ACHN (cell line): ENCODE measurements at regions not wholly inside any gene's neighbourhood (a gene's known extent, or its start where the extent isn't known, plus 50 kb on each side); places are given as distances from the start of the nearest gene placed in this dataset.
"Not testable (repeated sequence)": the region's sequence is repeated elsewhere in the genome, so short reads cannot be mapped to it uniquely, and the experiment has no call there.

ENCODE experiments used
- DNase-seq: peaks from one replicate; pipeline ENCODE4 v3.0.0-alpha.2; 2015
- in situ Hi-C: cut with HindIII; loops from 2 replicates; pipeline ENCODE4 v1.10.0; 2017; ENCODE audit warnings: low sequenced_read_pairs, low pct_ligation_motif_present, low pct_unique_long_range_greater_than_20kb

DNA sequence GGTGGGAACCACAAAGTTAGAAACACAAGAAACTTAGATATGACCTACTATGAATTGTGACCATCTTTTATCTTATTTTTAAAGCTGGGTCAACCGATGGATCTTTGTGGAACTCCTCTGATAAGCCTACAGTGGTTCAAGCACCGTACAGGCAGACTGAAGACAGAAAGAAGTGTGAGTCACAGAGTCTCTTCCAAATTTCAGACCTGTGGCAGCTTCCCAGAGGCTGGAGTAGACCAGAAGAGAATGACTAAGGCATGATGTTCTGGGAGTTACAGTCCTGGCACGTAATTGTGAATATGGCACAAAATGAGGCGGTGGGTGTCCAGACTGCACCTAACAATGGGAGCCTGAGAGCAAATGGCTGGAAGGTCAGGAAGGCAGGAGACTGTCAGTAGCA is 70.0 kb downstream of the LMO4 start:
- DNase-seq: no peak
- in situ Hi-C loops: no loop called here

DNA sequence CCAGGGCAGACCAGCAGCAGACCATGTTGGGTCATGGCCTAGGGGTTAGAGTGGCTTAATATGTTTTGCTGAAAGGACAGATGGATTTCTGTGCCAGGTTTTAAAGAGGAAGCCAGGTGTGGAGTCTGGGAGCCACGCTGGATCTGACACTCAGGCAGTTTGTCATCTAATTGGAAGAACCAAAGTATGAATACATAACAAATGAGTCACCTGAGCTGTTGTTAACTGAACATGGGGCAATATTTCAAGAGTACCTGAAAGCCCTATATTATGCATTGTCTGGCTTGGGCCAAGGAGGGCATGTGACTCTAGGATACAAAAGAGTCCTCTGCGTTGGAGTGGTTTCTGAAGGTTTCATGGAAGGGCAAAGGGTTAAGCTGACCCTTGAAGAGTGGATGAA is 70.6 kb downstream of the LMO4 start:
- in situ Hi-C loops: no loop called here
- no peak for DNase-seq

DNA sequence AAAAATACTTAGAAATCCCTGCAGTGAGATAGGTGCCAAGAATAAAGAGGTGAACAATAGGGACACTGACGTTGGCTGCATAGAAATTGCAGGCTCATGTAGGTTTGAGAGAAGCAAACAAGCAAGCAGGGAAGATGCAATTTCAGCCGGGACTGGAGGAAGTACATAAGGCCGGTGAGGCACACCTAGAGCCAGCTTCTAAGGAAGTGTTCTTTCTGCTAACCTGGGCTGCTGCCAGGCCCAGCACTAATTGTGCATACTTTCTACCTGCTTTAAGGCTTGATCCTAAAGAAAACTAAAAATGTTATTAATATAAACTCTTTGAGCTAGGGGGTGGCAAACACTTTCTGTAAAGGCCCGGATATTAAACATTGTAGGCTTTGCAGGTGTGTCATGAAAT is 71.0 kb downstream of the LMO4 start:
- in situ Hi-C loops: no loop called here
- no peak for DNase-seq

GRCh38 chr1:87400813-87401212 is 72.1 kb downstream of the LMO4 start:
- in situ Hi-C loops: no loop called here
- DNase-seq: no peak

- in situ Hi-C loops: no loop called here
Measured at GRCh38 chr1:87402241-87403002, 73.7 kb downstream of the LMO4 start.

GRCh38 chr1:87403061-87403820 is 74.6 kb downstream of the LMO4 start:
- DNase-seq: no peak
- in situ Hi-C loops: no loop called here

More at GRCh38 chr1:87402241-87403002, 73.7 kb downstream of the LMO4 start:
- no peak for DNase-seq

DNA sequence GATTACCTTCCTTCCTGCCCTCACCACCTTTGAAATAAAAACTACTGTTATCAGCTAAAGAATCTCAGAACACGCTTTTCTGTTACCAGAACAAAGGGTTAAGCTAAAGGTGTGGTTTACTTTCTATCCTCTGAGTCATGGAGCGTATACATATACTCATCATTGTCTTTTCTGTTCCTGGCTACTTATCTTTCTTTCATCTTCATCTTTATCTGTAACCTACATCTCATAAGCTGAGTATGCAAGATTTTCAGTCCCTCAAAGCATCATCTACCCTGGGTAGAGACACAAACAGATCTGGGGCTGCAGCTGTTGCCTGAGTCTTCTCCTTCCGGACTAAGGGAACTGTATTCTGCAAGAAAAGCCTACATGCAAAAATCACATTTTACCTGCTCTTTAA is 75.6 kb downstream of the LMO4 start:
- in situ Hi-C loops: no loop called here
- no peak for DNase-seq

DNA sequence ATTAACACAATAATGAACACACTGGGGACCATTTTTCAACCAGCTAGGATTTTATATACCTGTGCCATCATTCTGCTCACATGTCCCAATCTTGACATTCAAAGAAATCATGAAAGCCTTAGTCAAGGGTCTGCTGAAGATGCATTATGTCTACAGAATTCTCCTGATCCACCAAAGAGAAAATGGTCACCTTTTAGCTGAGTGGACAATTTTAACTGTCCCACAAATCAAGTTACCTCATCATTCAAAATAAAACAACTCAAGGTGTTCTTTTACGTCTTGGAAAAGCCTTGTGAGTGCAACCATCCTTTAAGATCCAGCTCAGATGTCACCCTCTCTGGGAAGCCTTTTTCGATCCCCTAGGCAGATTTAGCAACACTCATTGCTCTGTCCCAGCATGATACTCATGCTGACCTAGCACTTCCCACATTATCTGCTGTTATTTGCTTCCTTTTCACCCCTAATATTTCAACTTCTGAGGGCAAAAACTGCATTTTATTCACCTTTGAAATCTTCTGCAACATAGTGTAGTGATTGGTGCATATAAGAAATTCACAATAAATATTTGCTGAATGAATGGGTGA is 80.1 kb downstream of the LMO4 start:
- no peak for DNase-seq
- in situ Hi-C loops: no loop called here

DNA sequence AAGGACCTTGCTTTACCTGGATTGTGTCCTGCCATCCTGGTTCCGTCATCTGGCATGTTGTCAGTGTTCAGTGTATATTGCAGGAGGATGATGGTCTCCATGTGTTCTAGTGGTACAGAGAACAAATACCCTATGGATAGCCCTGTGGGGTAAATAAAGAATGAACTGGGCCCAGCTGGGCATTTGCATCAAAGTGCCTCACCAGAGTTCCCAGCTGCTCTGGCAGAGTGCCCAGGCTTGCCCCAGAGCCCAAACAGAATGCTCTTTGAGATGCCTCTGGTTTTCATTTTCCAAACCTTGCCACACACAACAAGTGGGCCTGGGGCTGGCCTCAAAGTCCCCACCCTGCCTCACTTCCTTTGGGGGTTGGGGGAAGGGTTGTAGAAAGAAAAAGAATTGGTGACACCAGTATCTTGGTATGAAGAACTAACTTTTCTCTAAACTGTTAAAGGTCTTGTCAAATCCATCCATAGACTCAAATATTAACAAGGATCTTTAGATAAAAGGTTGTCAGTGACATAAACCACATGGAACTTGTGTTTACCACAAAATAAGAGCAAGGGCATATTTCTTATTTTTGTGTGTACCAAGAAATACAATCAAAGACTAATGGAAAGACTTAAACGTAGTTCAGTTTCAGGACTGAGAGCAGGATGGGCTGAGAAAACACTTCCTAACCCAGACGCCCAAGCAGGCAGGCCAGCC is 82.2 kb downstream of the LMO4 start:
- no peak for DNase-seq
- in situ Hi-C loops: no loop called here

DNA sequence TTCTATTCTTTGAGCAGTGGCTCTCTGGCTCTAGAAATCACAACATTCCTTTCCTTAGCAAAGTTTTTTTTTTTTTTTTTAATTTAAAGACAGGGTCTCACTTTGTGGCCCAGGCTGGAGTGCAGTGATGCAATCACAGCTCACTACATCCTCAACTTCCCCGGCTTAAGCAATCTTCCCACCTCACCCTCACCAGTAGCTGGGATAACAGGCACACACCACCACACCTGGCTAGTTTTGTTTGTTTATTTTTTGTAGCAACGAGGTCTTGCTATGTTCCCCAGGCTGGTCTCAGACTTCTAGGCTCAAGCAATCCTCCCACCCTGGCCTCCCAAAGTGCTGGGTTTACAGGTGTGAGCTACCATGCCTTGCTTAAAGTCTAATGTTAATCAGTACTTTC is 85.2 kb downstream of the LMO4 start:
- in situ Hi-C loops, DNase-seq: not testable (repeated sequence)

GRCh38 chr1:87418048-87418447 is 89.4 kb downstream of the LMO4 start:
- no peak for DNase-seq
- in situ Hi-C loops: no loop called here

DNA sequence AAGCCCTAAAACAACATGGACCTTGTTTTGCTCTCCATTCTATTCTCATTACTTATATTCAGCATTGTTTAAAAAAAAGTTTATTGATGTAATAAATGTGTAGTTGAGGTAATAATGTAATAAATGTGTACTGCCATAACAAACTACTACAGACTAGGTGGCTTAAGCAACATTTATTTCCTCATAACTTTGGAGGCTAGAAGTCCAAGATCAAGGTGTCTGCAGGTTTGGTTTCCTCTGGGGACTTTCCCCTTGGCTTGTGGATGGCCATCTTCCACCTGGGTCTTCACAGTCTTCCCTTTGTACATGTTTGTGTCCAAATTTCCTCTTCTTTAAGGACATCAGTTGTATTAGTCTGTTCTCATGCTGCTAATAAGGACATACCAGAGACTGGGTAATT is 93.1 kb downstream of the LMO4 start:
- in situ Hi-C loops: no loop called here
- no peak for DNase-seq

DNA sequence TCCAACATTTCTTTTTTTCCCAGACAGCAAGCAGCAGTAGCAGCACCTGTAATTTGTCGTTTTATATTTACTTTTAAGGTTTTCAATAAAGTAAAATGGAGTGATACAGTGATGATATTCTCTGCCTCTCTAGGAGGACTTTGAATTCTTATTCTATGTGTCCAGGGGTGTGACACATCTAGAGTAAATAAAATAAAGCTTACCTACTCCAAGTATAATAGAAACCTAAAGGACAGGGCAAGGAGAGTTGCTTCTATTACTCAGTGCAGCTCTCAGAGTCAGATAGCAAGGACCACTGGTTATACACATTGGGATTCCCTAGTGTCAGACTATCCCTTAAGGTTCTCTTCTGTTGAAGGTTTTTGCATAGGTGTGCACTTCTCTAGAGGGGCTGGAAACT is 95.9 kb downstream of the LMO4 start:
- DNase-seq: no peak
- in situ Hi-C loops: no loop called here

- in situ Hi-C loops: no loop called here
Measured at GRCh38 chr1:87426463-87427249, 98.0 kb downstream of the LMO4 start.

GRCh38 chr1:87428367-87428766 is 99.7 kb downstream of the LMO4 start:
- in situ Hi-C loops: no loop called here
- no peak for DNase-seq

More at GRCh38 chr1:87426463-87427249, 98.0 kb downstream of the LMO4 start:
- no peak for DNase-seq

GRCh38 chr1:87428883-87429282 is 100.2 kb downstream of the LMO4 start:
- no peak for DNase-seq
- in situ Hi-C loops: no loop called here

- in situ Hi-C loops: no loop called here
Measured at GRCh38 chr1:87432685-87433084, 104.0 kb downstream of the LMO4 start.

DNA sequence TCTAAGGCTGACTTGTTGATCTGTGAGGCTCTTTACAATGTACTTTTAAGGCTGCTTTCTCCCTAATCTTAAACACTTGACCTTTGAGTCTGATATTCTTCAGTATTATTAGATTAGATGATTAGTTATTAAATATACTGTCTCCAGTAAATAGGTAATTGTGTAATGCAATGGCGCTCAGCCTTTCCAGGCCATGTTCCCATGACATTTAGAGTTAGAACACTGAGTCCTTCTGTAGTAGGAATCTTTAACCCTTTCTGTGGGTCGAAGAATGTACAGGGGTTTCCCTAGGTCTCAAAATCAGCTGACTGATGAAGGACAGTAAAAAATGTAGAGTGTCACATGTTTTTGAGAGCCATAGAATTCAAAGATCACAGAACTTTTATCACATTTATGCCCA is 104.4 kb downstream of the LMO4 start:
- DNase-seq, in situ Hi-C loops: not testable (repeated sequence)

More at GRCh38 chr1:87432685-87433084, 104.0 kb downstream of the LMO4 start:
- no peak for DNase-seq
